ENCODE measurements at regions not wholly inside any gene's neighbourhood (a gene's known extent, or its start where the extent isn't known, plus 50 kb on each side); places are given as distances from the start of the nearest gene placed in this dataset.

DNA sequence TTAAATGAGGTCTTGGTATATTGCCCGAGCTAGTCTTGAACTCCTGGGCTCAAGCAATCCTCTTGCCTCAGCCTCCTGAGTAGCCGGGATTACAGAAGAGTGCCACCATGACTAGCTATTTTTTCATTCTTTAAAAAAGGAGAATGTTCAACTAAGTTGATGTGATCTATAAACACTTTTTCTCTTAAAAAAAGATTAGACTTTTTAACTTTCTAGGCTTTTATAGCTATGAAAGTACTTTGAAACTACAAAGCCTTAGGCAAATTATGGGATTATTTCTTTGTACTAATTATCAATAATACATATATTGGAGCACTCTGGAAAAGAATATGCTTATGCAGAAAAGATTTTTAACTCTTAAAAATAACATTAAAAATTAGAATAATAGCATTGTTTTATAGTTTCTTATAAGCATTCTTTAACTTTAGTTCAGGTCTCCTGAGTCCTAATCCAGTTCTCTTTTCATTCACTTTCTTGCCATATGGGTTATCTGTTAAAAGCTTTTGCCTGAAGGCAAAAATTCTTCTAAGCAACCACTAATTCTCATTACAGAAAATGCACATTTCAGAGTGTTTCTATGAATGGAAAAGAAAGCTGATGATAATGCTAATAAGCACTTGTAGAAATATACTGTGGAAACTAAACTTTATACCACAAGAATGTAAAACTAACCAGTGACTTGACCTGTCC is 87.8 kb downstream of the DPPA2 start:
- no peak for TF ChIP-seq CTCF (IDR thresholded peaks at IDR 0.05; ENCODE audit: unreplicated experiment)
- Mint-ChIP-seq H3K36me3 (ENCODE audit: low read depth, unreplicated experiment) (no peaks in the 10 kb centered on the region), H3K27me3 (ENCODE audit: unreplicated experiment) (no peaks in the 10 kb centered on the region), H3K4me3 (ENCODE audit: unreplicated experiment) (no peak overlapping the region), H3K9me3 (ENCODE audit: unreplicated experiment) (no peaks in the 10 kb centered on the region), H3K4me1 (ENCODE audit: unreplicated experiment) (no peaks in the 10 kb centered on the region), H3K27ac (ENCODE audit: unreplicated experiment) (no peak overlapping the region)
- DNase-seq (ENCODE audit: low spot score), result no peak

DNA sequence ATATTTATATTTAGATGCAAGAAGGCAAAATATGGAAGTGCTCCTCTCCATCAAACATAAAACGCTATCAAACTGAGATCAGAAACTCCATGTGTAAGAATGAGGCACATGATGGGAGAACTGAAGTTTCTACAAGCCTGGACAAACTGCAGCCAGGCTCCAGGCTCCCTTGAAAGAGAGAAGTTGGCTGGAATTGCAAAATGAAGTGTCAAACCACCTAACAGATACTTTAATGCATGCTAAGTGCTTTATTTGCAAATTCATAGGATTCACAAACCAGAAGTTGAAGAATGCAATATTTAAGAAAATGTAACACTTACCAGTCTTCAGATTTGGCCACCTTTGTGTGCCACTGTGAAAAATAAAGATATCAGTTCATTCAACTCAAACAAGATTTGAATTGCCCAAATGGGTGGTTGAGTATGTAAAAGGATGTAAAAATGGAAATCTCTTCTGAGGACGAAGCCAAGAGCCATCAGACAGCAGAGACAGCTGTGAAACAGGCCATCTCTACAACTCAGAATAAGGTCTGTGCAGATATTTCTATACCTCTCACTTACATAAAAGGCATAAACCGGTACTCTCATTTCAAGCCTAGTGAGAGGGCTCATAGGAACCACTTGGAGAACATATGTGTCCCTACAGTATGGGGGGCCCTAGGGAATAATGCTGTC is 87.0 kb downstream of the DPPA2 start:
- DNase-seq (ENCODE audit: low spot score), result no peak
- Mint-ChIP-seq H3K27ac (ENCODE audit: unreplicated experiment) (no peak overlapping the region), H3K9me3 (ENCODE audit: unreplicated experiment) (no peaks in the 10 kb centered on the region), H3K4me1 (ENCODE audit: unreplicated experiment) (no peaks in the 10 kb centered on the region), H3K36me3 (ENCODE audit: low read depth, unreplicated experiment) (no peaks in the 10 kb centered on the region), H3K4me3 (ENCODE audit: unreplicated experiment) (no peak overlapping the region), H3K27me3 (ENCODE audit: unreplicated experiment) (no peaks in the 10 kb centered on the region)
- TF ChIP-seq CTCF (IDR thresholded peaks at IDR 0.05; ENCODE audit: unreplicated experiment), result no peak

- Mint-ChIP-seq H3K4me3 (ENCODE audit: unreplicated experiment) (no peak overlapping the region), H3K9me3 (ENCODE audit: unreplicated experiment) (peaks cover 5% of the 10 kb centered on the region), H3K27ac (ENCODE audit: unreplicated experiment) (no peak overlapping the region), H3K4me1 (ENCODE audit: unreplicated experiment) (peaks cover 5% of the 10 kb centered on the region), H3K27me3 (ENCODE audit: unreplicated experiment) (no peaks in the 10 kb centered on the region), H3K36me3 (ENCODE audit: low read depth, unreplicated experiment) (no peaks in the 10 kb centered on the region)
- TF ChIP-seq CTCF (IDR thresholded peaks at IDR 0.05; ENCODE audit: unreplicated experiment), result no peak
- DNase-seq (ENCODE audit: low spot score), result no peak
Measured at GRCh38 chr3:109234300-109234699, 82.0 kb downstream of the DPPA2 start.

DNA sequence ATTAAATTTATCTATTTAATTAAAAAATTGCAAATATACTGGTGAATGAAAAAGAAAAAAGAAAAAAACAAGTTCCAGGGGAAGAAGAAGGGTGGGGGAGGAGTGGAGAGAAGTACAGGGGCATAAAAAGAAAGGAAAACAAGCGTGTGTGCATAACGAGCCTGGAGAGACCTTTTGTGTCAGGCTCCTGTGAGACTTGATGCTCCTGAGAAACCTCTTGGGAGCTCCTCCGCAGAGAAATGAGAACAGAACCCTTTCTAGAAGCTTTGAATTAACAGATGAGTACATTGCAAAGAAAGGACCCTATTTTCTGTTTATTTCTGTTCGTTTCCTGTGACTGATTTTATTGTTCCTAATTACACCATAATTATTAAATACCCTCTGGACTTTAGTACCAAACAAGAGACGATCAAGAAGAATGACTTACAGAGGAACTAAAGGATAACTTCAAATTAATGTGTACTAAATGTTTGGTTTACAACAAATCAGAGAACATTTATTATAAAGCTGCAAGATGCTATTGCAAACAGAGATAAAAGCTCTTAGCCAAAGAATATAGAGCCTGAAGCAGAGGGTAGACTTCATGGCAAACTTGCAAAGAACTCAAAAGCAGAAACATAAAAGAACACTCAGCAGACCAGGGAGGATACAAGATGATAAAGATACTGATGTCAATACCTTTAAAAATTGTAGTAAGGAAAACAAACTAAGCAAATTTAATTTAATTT is 74.7 kb downstream of the DPPA2 start:
- Mint-ChIP-seq H3K4me3 (ENCODE audit: unreplicated experiment) (no peak overlapping the region), H3K27me3 (ENCODE audit: unreplicated experiment) (peaks cover 4% of the 10 kb centered on the region), H3K27ac (ENCODE audit: unreplicated experiment) (no peak overlapping the region), H3K9me3 (ENCODE audit: unreplicated experiment) (peaks cover 4% of the 10 kb centered on the region), H3K36me3 (ENCODE audit: low read depth, unreplicated experiment) (no peaks in the 10 kb centered on the region), H3K4me1 (ENCODE audit: unreplicated experiment) (peaks cover 5% of the 10 kb centered on the region)
- no peak for DNase-seq (ENCODE audit: low spot score)
- no peak for TF ChIP-seq CTCF (IDR thresholded peaks at IDR 0.05; ENCODE audit: unreplicated experiment)

GRCh38 chr3:109242187-109242523 is 74.2 kb downstream of the DPPA2 start:
- Mint-ChIP-seq H3K4me1 (ENCODE audit: unreplicated experiment) (peaks cover 5% of the 10 kb centered on the region), H3K36me3 (ENCODE audit: low read depth, unreplicated experiment) (no peaks in the 10 kb centered on the region), H3K27me3 (ENCODE audit: unreplicated experiment) (peaks cover 4% of the 10 kb centered on the region), H3K9me3 (ENCODE audit: unreplicated experiment) (peaks cover 4% of the 10 kb centered on the region), H3K27ac (ENCODE audit: unreplicated experiment) (no peak overlapping the region), H3K4me3 (ENCODE audit: unreplicated experiment) (no peak overlapping the region)
- no peak for TF ChIP-seq CTCF (IDR thresholded peaks at IDR 0.05; ENCODE audit: unreplicated experiment)
- DNase-seq (ENCODE audit: low spot score), result no peak

Measured in endothelial cell (in vitro differentiated cells).